ENCODE measurements at regions not wholly inside any gene's neighbourhood (a gene's known extent, or its start where the extent isn't known, plus 50 kb on each side); places are given as distances from the start of the nearest gene placed in this dataset.

DNA sequence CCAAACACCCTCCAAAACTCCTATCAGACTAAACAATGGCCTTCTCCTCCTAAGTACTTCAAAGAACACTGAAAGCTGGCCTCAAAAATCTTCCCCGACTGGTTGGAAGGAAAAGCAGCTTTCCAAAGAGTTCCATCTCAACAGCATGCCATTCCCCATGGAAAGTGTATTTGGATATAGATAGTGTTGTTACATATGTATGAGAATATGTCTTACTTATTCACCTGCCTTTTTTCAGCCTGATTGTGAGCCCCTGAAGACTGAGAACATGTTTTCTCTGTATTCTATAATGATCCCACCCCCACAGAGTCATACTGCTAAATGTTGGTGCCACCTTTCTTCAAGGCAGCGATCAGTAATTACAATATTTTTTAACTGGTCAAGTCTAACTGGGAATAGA lies 185.4 kb upstream of the G2E3 start:
- no peak for TF ChIP-seq YY1 (IDR thresholded peaks at IDR 0.05; ENCODE audit: insufficient read depth, insufficient read length)
- no peak for TF ChIP-seq SUZ12 (IDR thresholded peaks at IDR 0.05; ENCODE audit: extremely low read depth, insufficient read depth, insufficient read length)
- TF ChIP-seq ZNF274 (IDR thresholded peaks at IDR 0.05; ENCODE audit: low read depth, low read length): no peak

All from NT2/D1 (cell line).